Breast epithelium (tissue), 4 donors: ENCODE measurements at regions not wholly inside any gene's neighbourhood (a gene's known extent, or its start where the extent isn't known, plus 50 kb on each side); places are given as distances from the start of the nearest gene placed in this dataset.

Experiments
- DNase-seq, 2 donors: peaks; one replicate each; pipeline ENCODE4 v3.0.0-alpha.2; 2019; ENCODE audit warnings: low spot score in 2 of 2
- H3K27ac ChIP-seq, 2 donors: fragments of 200-600 bp; sonication (generic) in 1 of 2; one replicate each; pipeline ENCODE4 v1.5.1; 2016 to 2019; ENCODE audit warnings: mild to moderate bottlenecking in 1 of 2
- H3K27me3 ChIP-seq, 2 donors: fragments of 200-600 bp; sonication (generic) in 1 of 2; one replicate each; pipeline versions ENCODE4 v1.5.1 to v1.6.0; 2017 to 2019; ENCODE audit warnings: control low read depth in 1 of 2, mild to moderate bottlenecking in 1 of 2
- H3K36me3 ChIP-seq: fragments of 200-600 bp; one replicate; pipeline ENCODE4 v1.5.1; 2019
- H3K4me1 ChIP-seq, 2 donors: fragments of 200-600 bp; sonication (generic); one replicate each; pipeline ENCODE4 v1.5.1; 2016 to 2019; ENCODE audit warnings: control low read depth in 1 of 2
- H3K4me3 ChIP-seq, 3 donors: fragments of 200-600 bp; sonication (generic); 1 replicate in 2 of 3; 2 replicates in 1 of 3; pipeline ENCODE4 v1.5.1; 2016 to 2019; ENCODE audit warnings: mild to moderate bottlenecking in 3 of 3, moderate library complexity in 2 of 3
- H3K9me3 ChIP-seq, 2 donors: fragments of 200-600 bp; sonication (generic) in 1 of 2; one replicate each; pipeline ENCODE4 v1.5.1; 2016 to 2019; ENCODE audit warnings: control low read depth in 1 of 2
- CTCF ChIP-seq, 3 donors: fragments of 450-650 bp; IDR thresholded peaks; one replicate each; pipeline ENCODE4 v1.5.1; 2016 to 2017; ENCODE audit warnings: antibody characterized with exemption in 3 of 3, mild to moderate bottlenecking in 3 of 3, moderate library complexity in 3 of 3
- POLR2A ChIP-seq: fragments of 450-650 bp; IDR thresholded peaks from one replicate; pipeline ENCODE4 v1.6.1; 2016; ENCODE audit warnings: antibody characterized with exemption, mild to moderate bottlenecking, moderate library complexity
- POLR2AphosphoS5 ChIP-seq, 3 donors: sonication (generic); formaldehyde crosslinking; IDR thresholded peaks; one replicate each; pipeline ENCODE4 v1.6.1; 2017; ENCODE audit warnings: antibody characterized with exemption in 3 of 3
- intact Hi-C: fragments of 100-400 bp; cut with DNase I; formaldehyde crosslinking; loops from one replicate; pipeline ENCODE4 v1.15.1; 2023; ENCODE audit warnings: low total_unique reads

DNA sequence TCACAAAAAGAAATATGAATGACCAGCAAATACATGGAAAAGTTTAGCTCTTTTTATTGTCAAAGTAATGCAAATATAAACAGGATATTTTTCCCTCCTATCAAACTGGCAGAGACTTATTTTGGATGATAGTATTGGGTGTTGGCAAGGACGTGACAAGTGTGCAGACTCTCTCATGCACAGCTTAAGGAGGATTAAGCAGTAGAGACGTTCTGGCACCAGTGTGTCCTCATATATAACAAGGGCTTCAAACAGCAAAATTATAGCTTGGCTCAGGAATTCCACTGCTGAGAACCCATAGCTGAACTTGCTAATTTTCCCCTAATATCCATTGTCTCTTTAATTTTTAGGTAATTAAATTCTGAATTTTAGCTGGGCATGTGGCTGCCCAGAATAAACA lies 114.4 kb downstream of the FAM124B start:
- intact Hi-C loops: loop anchor here (10.0 kb wide), 1 partner anchor 293 kb away; no protein-coding TSS in a partner anchor
- H3K9me3 ChIP-seq: no peaks in the 10 kb centered on the region
- H3K4me1 ChIP-seq: no peaks in the 10 kb centered on the region
- no peak overlapping the region for H3K27ac ChIP-seq
- no peaks in the 10 kb centered on the region for H3K27me3 ChIP-seq
- no peak overlapping the region for H3K4me3 ChIP-seq
- TF ChIP-seq CTCF (IDR thresholded peaks at IDR 0.05): no peak
- DNase-seq: no peak
- H3K36me3 ChIP-seq: no peaks in the 10 kb centered on the region

GRCh38 chr2:224286923-224287322 lies 115.0 kb downstream of the FAM124B start:
- Histone ChIP-seq H3K9me3 (no peaks in the 10 kb centered on the region), H3K27me3 (no peaks in the 10 kb centered on the region), H3K4me3 (no peak overlapping the region), H3K27ac (no peak overlapping the region), H3K4me1 (no peaks in the 10 kb centered on the region), H3K36me3 (no peaks in the 10 kb centered on the region)
- DNase-seq: no peak
- TF ChIP-seq CTCF (IDR thresholded peaks at IDR 0.05) (no peak), POLR2A (no peak), POLR2AphosphoS5 (IDR thresholded peaks at IDR 0.05) (no peak)
- intact Hi-C loops: loop anchor here (10.0 kb wide), 1 partner anchor 292 kb away; no protein-coding TSS in a partner anchor

GRCh38 chr2:224284134-224284946 lies 117.6 kb downstream of the FAM124B start:
- Histone ChIP-seq H3K36me3 (no peaks in the 10 kb centered on the region), H3K27me3 (no peaks in the 10 kb centered on the region), H3K9me3 (no peaks in the 10 kb centered on the region), H3K4me3 (no peak overlapping the region), H3K4me1 (no peaks in the 10 kb centered on the region), H3K27ac (no peak overlapping the region)
- TF ChIP-seq CTCF (IDR thresholded peaks at IDR 0.05): peak; percentile 55 to 83 (median 82)
- TF ChIP-seq POLR2AphosphoS5 (IDR thresholded peaks at IDR 0.05): no peak
- no peak for TF ChIP-seq POLR2A
- DNase-seq: no peak
- intact Hi-C loops: loop anchor here (10.0 kb wide), 1 partner anchor 290 kb away; no protein-coding TSS in a partner anchor

GRCh38 chr2:224283466-224283965 lies 118.4 kb downstream of the FAM124B start:
- Histone ChIP-seq H3K4me1 (no peaks in the 10 kb centered on the region), H3K4me3 (no peak overlapping the region), H3K9me3 (no peaks in the 10 kb centered on the region), H3K27me3 (no peaks in the 10 kb centered on the region), H3K36me3 (no peaks in the 10 kb centered on the region), H3K27ac (no peak overlapping the region)
- no peak for TF ChIP-seq POLR2A
- no peak for TF ChIP-seq POLR2AphosphoS5 (IDR thresholded peaks at IDR 0.05)
- no peak for TF ChIP-seq CTCF (IDR thresholded peaks at IDR 0.05)
- DNase-seq: no peak
- intact Hi-C loops: loop anchor here (10.0 kb wide), 1 partner anchor 289 kb away; no protein-coding TSS in a partner anchor

DNA sequence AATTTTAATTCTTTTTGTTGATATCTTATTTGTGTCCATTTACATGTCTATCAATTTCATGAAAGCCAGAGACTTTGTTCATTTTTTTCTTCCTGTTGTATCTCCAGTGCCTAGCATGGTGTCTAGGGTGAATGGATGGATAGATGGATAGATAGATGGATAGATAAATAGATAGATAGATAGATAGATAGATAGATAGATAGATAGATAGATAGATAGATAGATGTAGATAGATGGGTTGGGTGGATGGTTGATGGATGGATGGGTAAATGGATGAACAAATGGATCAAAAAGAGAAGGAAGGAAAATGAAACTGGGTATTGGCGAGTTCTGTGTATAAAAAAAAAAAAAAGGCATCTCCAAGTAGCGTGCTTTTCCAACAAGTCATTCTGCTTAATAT lies 120.5 kb downstream of the FAM124B start:
- intact Hi-C loops: loop anchor here (10.0 kb wide), 1 partner anchor 287 kb away; no protein-coding TSS in a partner anchor
- DNase-seq: no peak
- Histone ChIP-seq H3K36me3 (no peaks in the 10 kb centered on the region), H3K4me3 (no peak overlapping the region), H3K9me3 (no peaks in the 10 kb centered on the region), H3K27me3 (no peaks in the 10 kb centered on the region), H3K27ac (no peak overlapping the region), H3K4me1 (no peaks in the 10 kb centered on the region)
- TF ChIP-seq CTCF (IDR thresholded peaks at IDR 0.05): no peak
- no peak for TF ChIP-seq POLR2A
- TF ChIP-seq POLR2AphosphoS5 (IDR thresholded peaks at IDR 0.05): no peak
